ENCODE measurements at regions not wholly inside any gene's neighbourhood (a gene's known extent, or its start where the extent isn't known, plus 50 kb on each side); places are given as distances from the start of the nearest gene placed in this dataset.

DNA sequence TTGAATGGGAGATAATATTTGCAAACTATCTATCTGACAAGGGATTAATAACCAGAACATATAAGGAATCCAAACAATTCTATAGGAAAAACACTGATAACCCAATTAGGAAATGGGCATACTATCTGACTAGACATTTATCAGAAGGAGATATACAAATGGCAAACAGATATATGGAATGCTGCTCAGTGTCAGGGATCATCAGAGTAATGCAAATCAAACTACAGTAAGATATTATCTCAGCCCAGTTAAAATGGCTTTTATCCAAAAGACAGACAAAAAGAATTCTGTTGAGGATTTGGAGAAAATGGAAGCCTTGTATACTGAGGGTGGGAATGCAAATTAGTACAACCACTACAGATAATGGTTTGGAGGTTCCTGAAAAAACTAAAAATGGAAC, 758.0 kb upstream of the B3GALT2 start:
- TF ChIP-seq, protein P1, sequence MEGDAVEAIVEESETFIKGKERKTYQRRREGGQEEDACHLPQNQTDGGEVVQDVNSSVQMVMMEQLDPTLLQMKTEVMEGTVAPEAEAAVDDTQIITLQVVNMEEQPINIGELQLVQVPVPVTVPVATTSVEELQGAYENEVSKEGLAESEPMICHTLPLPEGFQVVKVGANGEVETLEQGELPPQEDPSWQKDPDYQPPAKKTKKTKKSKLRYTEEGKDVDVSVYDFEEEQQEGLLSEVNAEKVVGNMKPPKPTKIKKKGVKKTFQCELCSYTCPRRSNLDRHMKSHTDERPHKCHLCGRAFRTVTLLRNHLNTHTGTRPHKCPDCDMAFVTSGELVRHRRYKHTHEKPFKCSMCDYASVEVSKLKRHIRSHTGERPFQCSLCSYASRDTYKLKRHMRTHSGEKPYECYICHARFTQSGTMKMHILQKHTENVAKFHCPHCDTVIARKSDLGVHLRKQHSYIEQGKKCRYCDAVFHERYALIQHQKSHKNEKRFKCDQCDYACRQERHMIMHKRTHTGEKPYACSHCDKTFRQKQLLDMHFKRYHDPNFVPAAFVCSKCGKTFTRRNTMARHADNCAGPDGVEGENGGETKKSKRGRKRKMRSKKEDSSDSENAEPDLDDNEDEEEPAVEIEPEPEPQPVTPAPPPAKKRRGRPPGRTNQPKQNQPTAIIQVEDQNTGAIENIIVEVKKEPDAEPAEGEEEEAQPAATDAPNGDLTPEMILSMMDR (IDR thresholded peaks at IDR 0.05; ENCODE audit: low read depth, low read length, poor library complexity, severe bottlenecking), result no peak
- no peak for TF ChIP-seq EZH2phosphoT487 (IDR thresholded peaks at IDR 0.05; ENCODE audit: borderline replicate concordance, low read length)
- Histone ChIP-seq H3K79me2 (ENCODE audit: control insufficient read depth, low read length) (no peaks in the 10 kb centered on the region), H3K4me1 (ENCODE audit: control insufficient read depth, low read length) (no peaks in the 10 kb centered on the region), H4K20me1 (ENCODE audit: control insufficient read depth, insufficient read depth, low read depth, low read length) (no peaks in the 10 kb centered on the region), H3K27ac (ENCODE audit: low read depth, low read length) (no peak overlapping the region), H3K4me3 (ENCODE audit: low read length) (no peak overlapping the region), H3K9me2 (replicated peaks; ENCODE audit: control insufficient read depth, low read length) (no peaks in the 10 kb centered on the region), H3K9me3 (ENCODE audit: control insufficient read depth, insufficient read depth, low read length) (peaks cover 3% of the 10 kb centered on the region; the same call in 1 of the 2 replicates), H3K27me3 (ENCODE audit: control insufficient read depth, low read length) (no peaks in the 10 kb centered on the region), H3K36me3 (ENCODE audit: control insufficient read depth, low read length) (no peaks in the 10 kb centered on the region), H3F3A (ENCODE audit: control insufficient read depth, insufficient read depth) (no peaks in the 10 kb centered on the region), H3K4me2 (ENCODE audit: low read length) (no peak overlapping the region)

DNA sequence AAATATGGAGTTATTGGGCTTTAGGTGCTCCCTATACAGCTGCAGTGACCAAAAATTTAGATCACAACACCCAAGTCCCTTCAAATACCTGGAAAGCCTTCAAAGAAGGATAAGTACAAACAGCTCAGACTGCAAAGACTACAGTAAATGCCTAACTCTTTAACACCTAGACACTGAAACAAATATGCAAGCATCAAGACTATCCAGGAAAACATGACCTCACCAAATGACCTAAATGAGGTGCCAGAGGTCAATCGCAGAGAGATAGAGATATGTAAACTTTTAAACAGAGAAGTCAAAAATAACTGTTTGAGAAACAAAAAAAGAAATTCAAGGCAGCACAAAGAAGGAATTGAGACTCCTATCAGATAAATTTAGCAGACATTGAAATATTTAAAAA, 753.8 kb upstream of the B3GALT2 start:
- H3K9me3 ChIP-seq (ENCODE audit: control insufficient read depth, insufficient read depth, low read length), result peaks cover 5% of the 10 kb centered on the region; the same call in 1 of the 2 replicates
- H3K27ac ChIP-seq (ENCODE audit: low read depth, low read length), result no peak overlapping the region
- no peaks in the 10 kb centered on the region for H4K20me1 ChIP-seq (ENCODE audit: control insufficient read depth, insufficient read depth, low read depth, low read length)
- no peak for TF ChIP-seq EZH2phosphoT487 (IDR thresholded peaks at IDR 0.05; ENCODE audit: borderline replicate concordance, low read length)
- TF ChIP-seq, protein P1 (IDR thresholded peaks at IDR 0.05; ENCODE audit: low read depth, low read length, poor library complexity, severe bottlenecking), result no peak
- no peaks in the 10 kb centered on the region for H3K36me3 ChIP-seq (ENCODE audit: control insufficient read depth, low read length)
- H3K27me3 ChIP-seq (ENCODE audit: control insufficient read depth, low read length), result no peaks in the 10 kb centered on the region
- no peaks in the 10 kb centered on the region for H3K79me2 ChIP-seq (ENCODE audit: control insufficient read depth, low read length)
- H3F3A ChIP-seq (ENCODE audit: control insufficient read depth, insufficient read depth), result no peaks in the 10 kb centered on the region
- no peak overlapping the region for H3K4me2 ChIP-seq (ENCODE audit: low read length)
- no peaks in the 10 kb centered on the region for H3K9me2 ChIP-seq (replicated peaks; ENCODE audit: control insufficient read depth, low read length)
- no peaks in the 10 kb centered on the region for H3K4me1 ChIP-seq (ENCODE audit: control insufficient read depth, low read length)
- H3K4me3 ChIP-seq (ENCODE audit: low read length), result no peak overlapping the region

DNA sequence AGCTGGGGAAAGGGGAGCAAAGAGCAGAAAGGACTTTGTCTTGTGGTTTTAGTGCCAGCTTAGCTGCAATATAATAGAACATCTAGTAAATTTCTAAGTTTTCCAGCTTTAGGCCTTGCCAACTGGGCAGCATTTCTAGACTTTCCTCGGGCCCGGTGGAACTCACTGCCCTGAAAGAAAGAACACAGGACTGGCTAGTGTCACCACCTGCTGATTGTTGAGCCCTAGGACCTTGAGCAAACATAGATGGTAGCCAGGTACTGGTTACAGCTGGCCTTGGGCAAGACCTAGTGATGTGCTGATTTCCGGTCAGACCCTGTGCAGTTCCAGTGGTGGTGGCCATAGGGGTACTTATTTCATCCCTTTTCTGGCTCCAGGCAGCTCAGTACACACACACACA, 753.2 kb upstream of the B3GALT2 start:
- H3K79me2 ChIP-seq (ENCODE audit: control insufficient read depth, low read length), result no peaks in the 10 kb centered on the region
- no peaks in the 10 kb centered on the region for H4K20me1 ChIP-seq (ENCODE audit: control insufficient read depth, insufficient read depth, low read depth, low read length)
- H3K4me2 ChIP-seq (ENCODE audit: low read length), result no peak overlapping the region
- no peak for TF ChIP-seq EZH2phosphoT487 (IDR thresholded peaks at IDR 0.05; ENCODE audit: borderline replicate concordance, low read length)
- TF ChIP-seq, protein P1 (IDR thresholded peaks at IDR 0.05; ENCODE audit: low read depth, low read length, poor library complexity, severe bottlenecking), result no peak
- H3K4me3 ChIP-seq (ENCODE audit: low read length), result no peak overlapping the region
- no peaks in the 10 kb centered on the region for H3F3A ChIP-seq (ENCODE audit: control insufficient read depth, insufficient read depth)
- no peaks in the 10 kb centered on the region for H3K36me3 ChIP-seq (ENCODE audit: control insufficient read depth, low read length)
- H3K9me3 ChIP-seq (ENCODE audit: control insufficient read depth, insufficient read depth, low read length), result peaks cover 5% of the 10 kb centered on the region; the same call in 1 of the 2 replicates
- no peaks in the 10 kb centered on the region for H3K9me2 ChIP-seq (replicated peaks; ENCODE audit: control insufficient read depth, low read length)
- no peak overlapping the region for H3K27ac ChIP-seq (ENCODE audit: low read depth, low read length)
- no peaks in the 10 kb centered on the region for H3K27me3 ChIP-seq (ENCODE audit: control insufficient read depth, low read length)
- H3K4me1 ChIP-seq (ENCODE audit: control insufficient read depth, low read length), result no peaks in the 10 kb centered on the region
